NCI-H774 (cell line): ENCODE measurements at regions not wholly inside any gene's neighbourhood (a gene's known extent, or its start where the extent isn't known, plus 50 kb on each side); places are given as distances from the start of the nearest gene placed in this dataset.

Experiments used
- DNase-seq: peaks from one replicate; lab custom pipeline; 2025; lab: John Stamatoyannopoulos, UW

GRCh38 chr5:68711293-68712200 is 382.3 kb upstream of the SLC30A5 start:
- no peak for DNase-seq

- no peak for DNase-seq
These were observed 379.0 kb upstream of the SLC30A5 start for GRCh38 chr5:68714810-68715209.

- no peak for DNase-seq
These were observed 372.8 kb upstream of the SLC30A5 start for GRCh38 chr5:68720884-68721610.

GRCh38 chr5:68722357-68722756 is 371.5 kb upstream of the SLC30A5 start:
- no peak for DNase-seq

GRCh38 chr5:68725905-68726683 is 367.7 kb upstream of the SLC30A5 start:
- DNase-seq, result no peak

- no peak for DNase-seq
These were observed 365.9 kb upstream of the SLC30A5 start for GRCh38 chr5:68727931-68728330.

- no peak for DNase-seq
These were observed 364.1 kb upstream of the SLC30A5 start for GRCh38 chr5:68729678-68730077.

GRCh38 chr5:68730220-68730978 is 363.4 kb upstream of the SLC30A5 start:
- DNase-seq, result peak; percentile 65

- DNase-seq, result no peak
These were observed 362.7 kb upstream of the SLC30A5 start for GRCh38 chr5:68730979-68731654.

- no peak for DNase-seq
These were observed 361.6 kb upstream of the SLC30A5 start for GRCh38 chr5:68732251-68732650.

- no peak for DNase-seq
These were observed 359.0 kb upstream of the SLC30A5 start for GRCh38 chr5:68734781-68735180.

GRCh38 chr5:68738236-68738635 is 355.6 kb upstream of the SLC30A5 start:
- no peak for DNase-seq

- no peak for DNase-seq
These were observed 355.0 kb upstream of the SLC30A5 start for GRCh38 chr5:68738841-68739240.

- DNase-seq, result no peak
These were observed 354.1 kb upstream of the SLC30A5 start for GRCh38 chr5:68739752-68740151.

GRCh38 chr5:68740226-68740910 is 353.4 kb upstream of the SLC30A5 start:
- no peak for DNase-seq

- DNase-seq, result no peak
These were observed 349.6 kb upstream of the SLC30A5 start for GRCh38 chr5:68744206-68744605.

- no peak for DNase-seq
These were observed 348.4 kb upstream of the SLC30A5 start for GRCh38 chr5:68745448-68745847.

GRCh38 chr5:68746220-68746619 is 347.6 kb upstream of the SLC30A5 start:
- no peak for DNase-seq

GRCh38 chr5:68746643-68747420 is 347.0 kb upstream of the SLC30A5 start:
- no peak for DNase-seq

GRCh38 chr5:68747521-68747920 is 346.3 kb upstream of the SLC30A5 start:
- no peak for DNase-seq
